SK-N-SH (cell line): ENCODE measurements at regions not wholly inside any gene's neighbourhood (a gene's known extent, or its start where the extent isn't known, plus 50 kb on each side); places are given as distances from the start of the nearest gene placed in this dataset.

Experiments used
- CTCF ChIA-PET: fragments of 300-600, 350-600 bp; formaldehyde crosslinking; extraction: SDS; loops from one replicate; lab custom pipeline; 2021; lab: Yijun Ruan, JAX
- POLR2A ChIA-PET: fragments of 350-600 bp; sonication (Branson Sonifier 250); formaldehyde crosslinking; extraction: SDS; loops from one replicate; lab custom pipeline; 2020; ENCODE audit warnings: antibody characterized with exemption, inconsistent platforms; lab: Yijun Ruan, JAX
- DNase-seq: peaks from one replicate; pipeline ENCODE4 v3.0.0; 2012
- H2AFZ ChIP-seq: fragments of 200-600 bp; sonication (generic); 2 replicates; pipeline ENCODE4 v1.8.1; 2016; ENCODE audit warnings: antibody characterized with exemption, mild to moderate bottlenecking, low read depth
- H3F3A ChIP-seq: fragments of 200-600 bp; sonication (generic); replicated peaks from 2 replicates; pipeline ENCODE3; 2016; ENCODE audit warnings: antibody characterized with exemption, mild to moderate bottlenecking; ENCODE audit not compliant: insufficient read depth
- H3K27ac ChIP-seq, 2 experiments: fragments of 200-500 bp in 1 of 2; fragments of 200-600 bp in 1 of 2; sonication (Bioruptor generic) in 1 of 2; sonication (generic), shearing (Covaris generic) in 1 of 2; 2 replicates each; pipeline versions ENCODE4 v1.5.1 to v1.6.1; 2014 to 2016; ENCODE audit warnings: low read depth in 2 of 2, inconsistent platforms in 1 of 2, low read length in 1 of 2, mild to moderate bottlenecking in 1 of 2, mixed read lengths in 1 of 2
- H3K27me3 ChIP-seq: fragments of 200-600 bp; sonication (generic), shearing (Covaris generic); 2 replicates; pipeline ENCODE4 v1.6.1; 2016; ENCODE audit warnings: mixed run types; ENCODE audit not compliant: insufficient read depth
- H3K36me3 ChIP-seq, 2 experiments: fragments of 200-500 bp in 1 of 2; fragments of 200-600 bp in 1 of 2; sonication (Bioruptor generic) in 1 of 2; sonication (generic) in 1 of 2; replicated peaks in 1 of 2; 2 replicates each; pipeline versions ENCODE3 to v1.5.1; 2014 to 2016; ENCODE audit warnings: low read length in 1 of 2, mild to moderate bottlenecking in 1 of 2; ENCODE audit not compliant: insufficient read depth in 2 of 2, control insufficient read depth in 1 of 2
- H3K4me1 ChIP-seq, 2 experiments: fragments of 200-500 bp in 1 of 2; fragments of 200-600 bp in 1 of 2; sonication (Bioruptor generic) in 1 of 2; sonication (generic), shearing (Covaris generic) in 1 of 2; 2 replicates each; pipeline versions ENCODE4 v1.5.1 to v1.6.1; 2014 to 2016; ENCODE audit warnings: low read depth in 1 of 2, low read length in 1 of 2, mixed run types in 1 of 2; ENCODE audit not compliant: insufficient read depth in 2 of 2, control insufficient read depth in 1 of 2
- H3K4me2 ChIP-seq: fragments of 200-600 bp; sonication (generic), shearing (Covaris generic); 2 replicates; pipeline ENCODE4 v1.6.1; 2017; ENCODE audit warnings: mixed run types
- H3K4me3 ChIP-seq, 2 experiments: fragments of 200-500 bp in 1 of 2; fragments of 200-600 bp in 1 of 2; sonication (Bioruptor generic) in 1 of 2; sonication (generic), shearing (Covaris generic) in 1 of 2; 2 replicates each; pipeline versions ENCODE4 v1.5.1 to v1.8.1; 2014 to 2016; ENCODE audit warnings: low read depth in 2 of 2, inconsistent platforms in 1 of 2, low read length in 1 of 2, mild to moderate bottlenecking in 1 of 2, mixed read lengths in 1 of 2, moderate library complexity in 1 of 2
- H3K79me2 ChIP-seq: fragments of 200-600 bp; sonication (generic); 2 replicates; pipeline ENCODE4 v1.8.1; 2017; ENCODE audit warnings: mild to moderate bottlenecking; ENCODE audit not compliant: insufficient read depth
- H3K9ac ChIP-seq: fragments of 200-600 bp; sonication (generic); 2 replicates; pipeline ENCODE4 v1.6.1; 2017; ENCODE audit warnings: mixed run types
- H3K9me2 ChIP-seq: fragments of 200-600 bp; sonication (generic); 2 replicates; pipeline ENCODE4 v1.6.1; 2017; ENCODE audit warnings: mixed run types
- H3K9me3 ChIP-seq: fragments of 200-600 bp; sonication (generic); 2 replicates; pipeline ENCODE4 v1.6.1; 2017; ENCODE audit warnings: mixed run types, mild to moderate bottlenecking, moderate library complexity
- H4K20me1 ChIP-seq: fragments of 200-600 bp; sonication (generic); 2 replicates; pipeline ENCODE4 v1.6.1; 2017; ENCODE audit warnings: mild to moderate bottlenecking, mixed run types; ENCODE audit not compliant: insufficient read depth
- CTCF ChIP-seq: fragments of 200-600 bp; sonication (generic); IDR thresholded peaks from 2 replicates; pipeline ENCODE4 v1.6.1; 2017; ENCODE audit warnings: antibody characterized with exemption, mild to moderate bottlenecking, moderate library complexity
- EP300 ChIP-seq, 2 experiments: IDR thresholded peaks; 2 replicates each; pipeline versions ENCODE4 v1.4.0 to v1.6.1; 2012; ENCODE audit warnings: borderline replicate concordance in 1 of 2, low read depth in 1 of 2, low read length in 1 of 2
- EZH2phosphoT487 ChIP-seq: fragments of 200-600 bp; sonication (generic); IDR thresholded peaks from 2 replicates; pipeline ENCODE4 v1.6.1; 2017; ENCODE audit warnings: low read depth, mixed run types, mild to moderate bottlenecking, antibody characterized with exemption, moderate library complexity, borderline replicate concordance
- FOSL2 ChIP-seq: IDR thresholded peaks from 2 replicates; pipeline ENCODE4 v1.4.0; 2012; ENCODE audit warnings: low read depth, mild to moderate bottlenecking, moderate library complexity, borderline replicate concordance
- IRF3 ChIP-seq: fragments of 150-350 bp; IDR thresholded peaks from 2 replicates; pipeline ENCODE4 v1.6.1; 2016; ENCODE audit warnings: mild to moderate bottlenecking, low read depth, low read length
- JUND ChIP-seq: IDR thresholded peaks from 2 replicates; pipeline ENCODE4 v1.4.0; 2012
- MEF2A ChIP-seq: IDR thresholded peaks from 2 replicates; pipeline ENCODE4 v1.4.0; 2012; ENCODE audit warnings: low read depth, borderline replicate concordance
- NFIC ChIP-seq: IDR thresholded peaks from 2 replicates; pipeline ENCODE4 v1.4.0; 2012; ENCODE audit warnings: borderline replicate concordance
- PBX3 ChIP-seq: IDR thresholded peaks from 2 replicates; pipeline ENCODE4; 2012
- RAD21 ChIP-seq: IDR thresholded peaks from 2 replicates; pipeline ENCODE4 v1.6.1; 2012; ENCODE audit warnings: mild to moderate bottlenecking, low read length
- RCOR1 ChIP-seq: fragments of 150-350 bp; IDR thresholded peaks from 2 replicates; pipeline ENCODE4 v1.6.1; 2017; ENCODE audit warnings: antibody characterized with exemption, low read length
- RFX5 ChIP-seq: IDR thresholded peaks from 2 replicates; pipeline ENCODE4 v1.6.1; 2012; ENCODE audit warnings: mild to moderate bottlenecking, improper control_type of control experiment, low read length
- RXRA ChIP-seq: IDR thresholded peaks from 2 replicates; pipeline ENCODE4 v1.4.0; 2012; ENCODE audit warnings: low read depth, mild to moderate bottlenecking, borderline replicate concordance
- SMC3 ChIP-seq: IDR thresholded peaks from 2 replicates; pipeline ENCODE4 v1.6.1; 2012; ENCODE audit warnings: low read depth, low read length, improper control_type of control experiment
- TCF12 ChIP-seq: IDR thresholded peaks from 2 replicates; pipeline ENCODE4 v1.4.0; 2012
- TEAD4 ChIP-seq: IDR thresholded peaks from 2 replicates; pipeline ENCODE4 v1.4.0; 2012; ENCODE audit warnings: mild to moderate bottlenecking, borderline replicate concordance; ENCODE audit not compliant: insufficient read depth
- YY1 ChIP-seq: IDR thresholded peaks from 2 replicates; pipeline ENCODE4 v1.4.0; 2012; ENCODE audit warnings: low read depth, mild to moderate bottlenecking
- ZBTB33 ChIP-seq: IDR thresholded peaks from 2 replicates; pipeline ENCODE4 v1.4.0; 2012; ENCODE audit warnings: low read depth, borderline replicate concordance
- WGBS: methylation state at CpG from one replicate; pipeline ENCODE4 v1.1.6; 2017; ENCODE audit warnings: low lambda C conversion rate; 5-methylcytosine and 5-hydroxymethylcytosine counted together

GRCh38 chr6:150658421-150658820 lies 58.7 kb downstream of the PLEKHG1 start:
- 19% methylated on average over 1 of the region's 1 CpG for WGBS
- POLR2A ChIA-PET = no interaction called here

More at GRCh38 chr6:150658421-150658820, 58.7 kb downstream of the PLEKHG1 start:
- TF ChIP-seq ZBTB33 = no peak
- no peak for TF ChIP-seq EP300 (IDR thresholded peaks at IDR 0.05; ENCODE audit: borderline replicate concordance in 1 of 2, low read depth in 1 of 2, low read length in 1 of 2)
- no peak for TF ChIP-seq RCOR1
- no peak for TF ChIP-seq RAD21
- no peak for TF ChIP-seq TCF12
- no peak for TF ChIP-seq JUND
- TF ChIP-seq YY1 = no peak
- no peak for TF ChIP-seq NFIC
- TF ChIP-seq CTCF = no peak
- TF ChIP-seq TEAD4 = no peak
- TF ChIP-seq MEF2A = no peak
- no peak for TF ChIP-seq FOSL2
- no peak for TF ChIP-seq IRF3
- no peak for TF ChIP-seq RXRA
- TF ChIP-seq RFX5 = no peak
- no peak for TF ChIP-seq PBX3
- no peak for TF ChIP-seq EZH2phosphoT487
- no peak for TF ChIP-seq SMC3
- H3K9ac ChIP-seq = no peak overlapping the region
- no peaks in the 10 kb centered on the region for H3F3A ChIP-seq
- H3K4me2 ChIP-seq = no peak overlapping the region
- H3K4me3 ChIP-seq = no peak overlapping the region
- H3K79me2 ChIP-seq = no peaks in the 10 kb centered on the region
- CTCF ChIA-PET = no interaction called here
- H3K4me1 ChIP-seq = peaks cover 0 to 6% of the 10 kb centered on the region in 2 experiments; a peak in 1 of 4 replicates
- no peaks in the 10 kb centered on the region for H3K36me3 ChIP-seq
- H3K9me3 ChIP-seq = no peaks in the 10 kb centered on the region
- no peak overlapping the region for H3K27ac ChIP-seq
- no peaks in the 10 kb centered on the region for H4K20me1 ChIP-seq
- no peaks in the 10 kb centered on the region for H3K27me3 ChIP-seq
- H2AFZ ChIP-seq = no peak overlapping the region
- no peak for DNase-seq
- H3K9me2 ChIP-seq = no peaks in the 10 kb centered on the region
